HL-60 (cell line): ENCODE measurements at regions not wholly inside any gene's neighbourhood (a gene's known extent, or its start where the extent isn't known, plus 50 kb on each side); places are given as distances from the start of the nearest gene placed in this dataset.

Experiments used
- CTCF ChIP-seq: IDR thresholded peaks from one replicate; pipeline ENCODE4 v1.5.1; 2011; ENCODE audit warnings: low read length, control low read depth, inconsistent platforms; ENCODE audit not compliant: insufficient read depth
- GABPA ChIP-seq: IDR thresholded peaks from 2 replicates; pipeline ENCODE4 v1.6.1; 2012; ENCODE audit warnings: low read depth
- POLR2AphosphoS5 ChIP-seq: IDR thresholded peaks from 2 replicates; pipeline ENCODE4 v1.6.1; 2012; ENCODE audit warnings: low read depth
- REST ChIP-seq: IDR thresholded peaks from 2 replicates; pipeline ENCODE4 v1.6.1; 2012; ENCODE audit warnings: low read depth; ENCODE audit not compliant: insufficient replicate concordance
- SPI1 ChIP-seq: IDR thresholded peaks from 2 replicates; pipeline ENCODE4 v1.6.1; 2012; ENCODE audit warnings: low read depth, mild to moderate bottlenecking, borderline replicate concordance

DNA sequence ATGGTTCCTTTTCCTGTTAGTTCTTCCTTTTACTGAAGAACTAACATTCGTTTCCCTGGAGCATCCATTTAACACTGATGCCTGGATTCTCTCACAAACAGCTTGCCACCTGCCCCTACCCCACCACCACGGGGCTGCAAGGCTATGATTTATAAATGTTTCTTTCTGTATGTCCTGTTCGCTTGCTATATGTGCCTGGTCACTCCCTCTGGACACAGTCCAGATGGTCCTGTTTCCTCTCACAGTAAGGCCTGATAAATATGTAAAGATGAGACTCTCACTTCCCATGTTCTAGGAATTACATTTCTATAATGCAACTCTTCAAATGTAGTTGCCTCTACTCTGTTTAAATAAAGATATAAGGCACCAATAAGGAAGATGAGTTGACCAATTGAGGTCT, 146.4 kb upstream of the SHB start:
- TF ChIP-seq CTCF (no peak), POLR2AphosphoS5 (no peak), REST (no peak), GABPA (no peak), SPI1 (no peak)
